ENCODE measurements at regions not wholly inside any gene's neighbourhood (a gene's known extent, or its start where the extent isn't known, plus 50 kb on each side); places are given as distances from the start of the nearest gene placed in this dataset.
"Not testable (repeated sequence)": the region's sequence is repeated elsewhere in the genome, so short reads cannot be mapped to it uniquely, and the experiment has no call there.

DNA sequence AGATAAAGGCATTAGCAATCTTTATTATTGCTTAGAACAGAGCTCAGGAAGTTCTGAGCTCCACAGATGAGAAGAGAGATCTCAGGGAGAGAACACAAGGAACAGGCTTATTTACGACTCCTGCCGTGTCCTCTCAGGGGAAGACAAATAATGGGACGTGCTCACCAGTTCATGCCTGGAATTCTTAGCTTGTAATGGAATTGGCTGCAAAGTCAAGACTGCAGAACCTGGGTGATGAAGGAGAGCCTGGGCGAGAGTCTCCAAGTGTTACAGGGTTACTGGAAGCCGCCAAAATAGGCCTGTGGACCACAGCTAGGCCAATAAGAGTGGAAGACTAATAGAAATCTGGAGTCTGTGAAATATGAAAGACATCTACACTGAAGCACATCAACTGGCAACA, 174.5 kb upstream of the ADAMTSL1 start:
- no peak for DNase-seq

DNA sequence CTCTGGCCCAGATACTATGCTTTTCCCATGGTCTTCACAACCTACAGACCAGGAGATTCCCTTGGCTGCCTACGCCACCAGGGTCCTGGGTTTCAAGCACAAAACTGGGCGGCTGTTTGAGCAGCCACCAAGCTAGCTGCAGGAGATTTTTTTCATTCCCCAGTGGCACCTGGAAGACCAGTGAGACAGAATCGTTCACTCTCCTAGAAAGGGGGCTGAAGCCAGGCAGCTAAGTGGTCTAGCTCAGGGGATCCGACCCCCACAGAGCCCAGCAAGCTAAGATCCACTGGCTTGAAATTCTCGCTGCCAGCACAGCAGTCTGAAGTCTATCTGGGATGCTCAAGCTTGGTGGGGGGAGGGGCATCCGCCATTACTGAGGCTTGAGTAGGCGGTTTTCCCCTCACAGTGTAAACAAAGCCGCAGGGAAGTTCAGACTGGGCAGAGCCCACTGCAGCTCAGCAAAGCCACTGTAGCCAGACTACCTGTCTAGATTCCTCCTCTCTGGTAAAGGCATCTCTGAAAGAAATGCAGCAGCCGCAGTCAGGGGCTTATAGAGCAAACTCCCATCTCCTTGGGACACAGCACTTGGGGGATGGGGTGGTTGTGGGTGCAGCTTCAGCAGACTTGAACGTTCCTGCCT, 168.7 kb upstream of the ADAMTSL1 start:
- peak; percentile 43 to 51 for DNase-seq

DNA sequence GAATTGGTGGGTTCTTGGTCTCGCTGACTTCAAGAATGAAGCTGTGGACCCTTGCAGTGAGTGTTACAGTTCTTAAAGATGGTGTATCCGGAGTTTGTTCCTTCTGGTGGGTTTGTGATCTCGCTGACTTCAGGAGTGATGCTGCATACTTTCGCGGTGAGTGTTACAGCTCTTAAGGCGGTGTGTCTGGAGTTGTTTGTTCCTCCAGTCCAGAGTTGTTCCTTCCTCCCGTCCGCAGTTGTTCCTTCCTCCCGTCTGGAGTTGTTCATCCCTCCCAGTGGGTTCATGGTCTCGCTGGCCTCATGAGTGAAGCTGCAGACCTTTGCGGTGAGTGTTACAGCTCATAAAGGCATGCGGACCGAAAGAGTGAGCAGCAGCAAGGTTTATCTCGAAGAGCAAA, 159.6 kb upstream of the ADAMTSL1 start:
- DNase-seq, result no peak

DNA sequence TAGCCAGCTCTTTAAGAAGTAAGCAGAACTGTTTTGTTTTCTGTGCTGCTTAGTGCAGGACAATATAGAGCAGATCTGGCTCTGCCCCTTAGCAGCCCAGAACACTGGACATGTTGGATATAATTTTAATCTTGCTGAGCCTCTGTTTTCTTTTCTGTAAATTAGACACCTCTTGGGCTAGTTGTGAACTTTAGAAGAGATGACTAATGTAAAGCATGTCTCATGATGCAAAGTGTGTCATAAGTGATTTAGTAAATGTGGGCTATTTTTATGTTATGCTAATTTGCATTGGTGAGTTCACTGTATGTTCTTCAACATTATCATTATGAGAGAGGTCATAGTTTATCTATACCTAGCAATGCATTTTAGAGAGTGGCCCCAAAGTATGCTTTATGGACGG, 156.1 kb upstream of the ADAMTSL1 start:
- no peak for DNase-seq

DNA sequence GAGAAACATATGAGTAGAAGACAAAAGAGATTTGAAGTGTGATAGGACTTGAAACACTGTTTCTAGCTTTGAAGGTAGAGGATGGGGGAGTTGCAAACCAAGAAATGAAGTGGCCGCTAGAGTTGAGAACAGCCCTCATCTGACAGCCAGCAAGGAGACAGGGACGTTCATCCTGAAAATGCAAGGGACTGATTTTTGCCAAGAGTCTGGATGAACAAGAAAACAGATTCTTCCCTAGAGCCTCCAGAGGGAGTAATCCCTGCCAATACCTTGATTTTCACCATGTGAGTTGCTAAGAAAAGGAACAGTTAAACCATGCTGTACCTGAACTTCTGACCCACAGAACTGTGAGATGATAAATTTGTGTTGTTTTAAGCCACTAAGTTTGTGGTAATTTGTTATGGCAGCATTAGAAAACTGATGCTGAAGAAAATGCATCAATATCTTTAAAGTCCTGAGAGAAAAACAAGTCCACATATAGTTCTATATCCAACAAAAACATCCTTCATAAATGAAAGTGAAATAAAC, 154.0 kb upstream of the ADAMTSL1 start:
- DNase-seq, result no peak

DNA sequence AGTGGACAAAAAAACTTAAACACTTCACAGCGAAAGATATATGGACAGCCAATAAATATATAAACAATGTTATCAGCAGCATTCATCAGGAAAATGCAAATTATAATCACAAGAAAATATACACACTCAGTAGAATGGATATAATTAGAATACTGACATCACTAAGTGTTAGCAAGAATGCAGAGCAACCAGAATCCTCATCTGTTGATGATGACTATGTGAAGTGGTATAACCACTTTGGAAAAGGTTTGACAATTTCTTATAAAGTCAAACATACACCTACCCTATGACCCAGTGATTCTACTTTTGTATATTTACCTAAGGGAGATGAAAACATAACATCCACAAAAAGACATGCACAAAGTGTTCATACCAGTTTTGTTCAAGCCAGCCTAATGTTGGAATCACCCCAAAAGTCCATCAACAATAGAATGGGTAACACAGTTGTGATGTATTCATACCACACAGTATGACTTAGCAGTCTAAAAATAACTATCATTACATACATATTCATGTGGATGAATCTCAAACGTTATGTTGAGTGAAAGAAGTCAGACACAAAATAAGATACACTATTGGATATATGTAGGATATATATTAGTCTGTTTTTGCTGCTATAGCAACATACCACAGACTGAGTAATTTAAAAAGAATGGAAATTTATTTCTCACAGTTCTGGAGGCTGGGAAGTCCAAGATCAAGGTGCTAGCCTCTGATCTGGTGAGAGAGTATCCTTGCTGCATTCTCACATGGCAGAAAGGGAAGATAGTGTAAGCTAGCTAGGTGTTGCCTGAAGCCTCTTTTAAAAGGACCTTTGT, 148.8 kb upstream of the ADAMTSL1 start:
- no peak for DNase-seq

DNA sequence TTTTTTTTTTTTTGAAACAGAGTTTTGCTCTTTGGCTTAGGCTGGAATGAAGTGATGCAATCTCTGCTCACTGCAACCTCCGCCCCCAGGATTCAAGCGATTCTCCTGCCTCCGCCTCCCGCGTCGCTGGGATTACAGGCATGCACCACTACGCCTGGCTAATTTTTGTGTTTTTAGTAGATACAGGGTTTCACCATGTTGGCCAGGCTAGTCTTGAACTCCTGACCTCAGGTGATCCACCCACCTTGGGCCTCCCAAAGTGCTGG, 148.3 kb upstream of the ADAMTSL1 start:
- not testable (repeated sequence) for DNase-seq

DNA sequence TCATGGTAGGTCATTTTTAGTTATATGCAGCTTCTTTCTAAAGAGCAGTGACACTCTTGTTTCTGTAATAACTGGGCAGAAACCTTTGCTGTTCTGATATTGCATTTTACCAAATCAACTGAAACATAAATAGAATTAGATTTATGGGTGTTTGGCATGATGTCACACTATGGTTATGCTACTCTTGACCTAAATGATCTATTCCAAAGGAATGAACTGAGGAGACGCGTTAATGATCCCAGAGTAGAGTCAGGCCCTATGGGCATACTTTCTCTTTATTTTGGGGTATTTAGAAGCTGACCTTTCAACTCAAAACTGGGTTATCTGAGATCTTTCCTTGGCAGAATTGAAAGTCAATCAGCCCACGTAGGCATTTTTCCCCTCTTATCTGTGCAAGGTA, 146.8 kb upstream of the ADAMTSL1 start:
- no peak for DNase-seq

DNA sequence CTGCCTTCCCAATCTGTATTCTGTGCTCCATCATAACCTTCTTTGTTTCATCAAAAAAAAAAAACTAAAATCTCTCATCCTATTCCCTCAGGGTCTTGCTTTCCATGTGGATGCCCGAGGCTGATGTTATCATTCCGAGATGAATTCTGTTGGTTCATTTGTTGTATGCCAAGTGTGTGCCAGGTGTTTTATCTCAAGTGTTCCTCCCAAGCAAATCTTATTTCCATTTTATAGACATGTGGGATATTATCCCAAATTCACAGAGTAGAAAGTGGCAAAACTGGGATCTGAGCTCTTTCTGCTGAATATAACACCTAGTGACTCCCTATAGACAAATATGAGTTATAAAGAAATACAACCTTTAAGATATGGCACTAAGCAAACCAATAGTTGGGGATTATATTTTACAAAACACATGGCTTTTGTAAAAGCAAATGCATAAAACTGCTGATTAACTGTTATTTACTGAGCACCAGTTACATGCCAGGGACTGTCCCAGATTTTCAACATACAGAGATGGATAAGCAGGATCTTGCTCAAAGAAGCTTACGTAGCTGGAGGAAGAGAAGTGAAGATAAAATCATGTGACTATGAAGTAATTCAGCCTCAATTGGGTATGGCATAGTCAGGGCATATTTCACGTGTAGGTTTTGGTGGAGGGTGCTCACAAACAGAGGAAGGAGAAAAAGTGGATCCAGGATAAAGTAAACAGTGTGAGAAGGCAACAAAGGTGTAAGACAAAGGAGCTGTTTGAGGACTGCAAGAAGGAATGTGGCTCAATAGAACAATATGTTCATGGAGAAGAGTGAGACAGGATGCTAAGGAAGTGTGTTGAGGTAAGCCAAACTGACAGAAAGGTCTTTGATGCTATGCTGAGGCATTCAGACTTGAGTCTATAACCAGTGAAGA, 143.3 kb upstream of the ADAMTSL1 start:
- DNase-seq, result no peak

DNA sequence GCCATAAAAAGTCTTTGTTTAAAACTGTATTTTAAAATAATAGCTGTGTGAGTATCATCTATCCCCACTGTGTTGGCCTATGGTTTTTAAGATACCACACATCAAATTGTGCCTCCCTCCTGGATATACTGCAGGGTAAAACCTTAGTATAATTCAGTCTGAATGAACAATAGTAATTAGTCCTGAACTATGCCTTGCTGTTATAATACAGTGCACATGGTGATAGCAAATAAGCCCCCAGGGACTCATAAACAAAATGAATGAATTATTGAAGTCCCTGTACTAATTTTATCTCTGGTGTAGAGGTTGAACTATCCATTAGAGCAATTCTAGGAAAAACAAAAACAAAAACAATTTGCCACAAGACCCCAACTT, 142.7 kb upstream of the ADAMTSL1 start:
- no peak for DNase-seq

DNA sequence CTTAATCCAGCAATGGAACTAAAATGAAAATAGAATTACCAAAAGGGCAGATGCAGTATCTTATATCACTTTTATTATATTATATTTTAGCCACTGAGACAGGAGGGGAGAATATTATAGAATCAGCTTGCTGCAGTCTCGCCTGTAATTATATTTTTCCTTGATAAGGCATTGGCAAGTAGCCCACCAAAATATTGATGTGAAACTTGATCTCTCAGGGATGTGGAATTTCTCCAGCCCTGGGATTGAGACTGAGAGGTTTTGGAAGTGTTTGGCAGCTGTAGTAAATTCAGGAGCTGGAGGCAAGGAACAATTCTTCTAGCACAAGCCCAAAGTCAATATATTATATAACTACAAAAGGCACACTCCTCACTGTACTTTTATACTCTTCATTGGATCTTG, 142.1 kb upstream of the ADAMTSL1 start:
- DNase-seq, result no peak

DNA sequence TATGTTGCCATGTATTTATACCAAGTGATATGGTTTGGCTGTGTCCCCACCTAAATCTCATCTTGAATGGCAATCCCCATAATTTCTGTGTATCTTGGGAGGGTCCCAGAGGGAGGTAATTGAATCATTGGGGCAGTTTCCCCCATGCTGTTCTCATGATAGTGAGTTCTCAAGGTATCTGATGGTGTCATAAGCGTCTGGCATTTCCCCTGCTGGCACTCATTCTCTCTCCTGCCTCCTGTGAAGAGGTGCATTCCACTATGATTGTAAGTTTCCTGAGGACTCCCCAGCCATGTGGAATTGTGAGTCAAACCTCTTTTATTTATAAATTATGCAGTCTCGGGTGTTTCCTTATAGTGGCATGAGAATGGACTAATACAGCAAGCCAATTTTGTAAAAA, 140.8 kb upstream of the ADAMTSL1 start:
- no peak for DNase-seq

DNA sequence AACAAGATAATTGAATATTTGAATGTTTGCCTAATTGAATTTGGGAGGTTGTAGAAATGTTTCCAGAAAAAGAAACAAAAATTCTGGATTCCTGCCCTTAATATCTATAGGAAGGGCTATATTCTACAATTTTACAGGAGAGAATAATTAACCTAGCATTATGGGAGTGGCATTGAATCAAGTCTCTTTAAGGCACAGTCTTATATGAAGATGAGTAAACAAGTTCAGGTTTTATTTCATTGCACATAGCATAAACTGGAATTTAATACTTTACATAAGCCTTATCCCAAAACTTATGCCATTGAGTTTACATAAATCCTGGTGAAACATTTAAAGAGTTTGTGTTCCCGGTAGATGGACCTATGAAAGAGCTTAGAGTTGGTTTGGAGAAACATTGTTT, 138.1 kb upstream of the ADAMTSL1 start:
- DNase-seq, result no peak

DNA sequence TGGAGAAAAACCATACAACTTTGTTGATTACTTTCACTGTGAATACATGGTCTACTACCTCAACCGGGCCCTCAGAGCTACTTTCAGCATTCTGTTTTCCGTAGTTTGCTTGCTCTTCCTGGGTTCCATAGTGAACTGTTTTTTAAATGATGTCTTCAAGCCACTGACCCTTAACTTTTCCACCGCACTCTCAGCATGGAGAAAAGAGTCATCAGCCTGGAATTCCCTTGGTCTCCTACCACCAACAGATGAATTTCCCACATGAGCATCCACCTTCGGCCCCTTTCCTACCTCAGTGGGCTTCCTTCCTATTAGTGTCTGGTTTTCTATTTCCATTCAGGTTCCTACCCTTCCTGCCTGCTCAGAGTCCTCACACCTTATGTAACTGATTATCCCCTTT, 135.9 kb upstream of the ADAMTSL1 start:
- no peak for DNase-seq

DNA sequence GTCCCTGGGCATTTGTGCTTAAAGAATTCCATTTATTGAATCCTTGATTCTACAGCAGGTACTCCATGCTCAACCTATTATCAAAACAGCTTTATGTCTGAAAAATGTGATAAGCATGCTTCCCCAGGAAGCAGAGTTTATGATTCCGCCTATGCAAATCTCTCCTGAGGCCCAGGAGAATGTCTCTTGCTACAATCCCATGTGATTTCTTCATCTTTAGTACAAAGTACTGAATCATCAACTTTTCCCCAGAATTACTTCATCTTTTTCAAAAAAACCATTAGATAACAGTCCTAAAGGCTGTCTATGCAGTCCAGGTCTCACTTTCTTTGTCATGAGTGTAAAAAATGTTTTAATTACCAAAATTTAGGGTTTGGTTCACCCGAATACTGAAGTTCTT, 130.2 kb upstream of the ADAMTSL1 start:
- no peak for DNase-seq

DNA sequence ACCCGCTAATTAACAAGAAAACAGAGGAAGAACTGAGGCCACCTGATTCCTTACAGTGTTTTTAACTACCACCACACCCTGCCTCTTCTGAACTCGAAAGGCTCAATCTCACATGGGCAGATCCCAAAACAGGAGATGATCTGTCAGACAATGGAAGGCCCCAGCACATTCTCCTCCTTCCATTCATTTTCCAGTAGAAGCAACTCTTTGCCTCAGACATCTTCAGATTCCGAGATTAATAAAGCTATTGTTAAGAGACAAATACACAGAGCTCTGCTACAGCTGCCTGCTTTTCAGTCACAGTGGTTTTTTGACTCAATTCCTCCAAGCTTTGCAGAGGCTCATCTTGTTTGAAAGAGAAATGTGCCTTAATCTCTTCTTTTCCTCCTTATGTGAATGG, 127.2 kb upstream of the ADAMTSL1 start:
- no peak for DNase-seq

DNA sequence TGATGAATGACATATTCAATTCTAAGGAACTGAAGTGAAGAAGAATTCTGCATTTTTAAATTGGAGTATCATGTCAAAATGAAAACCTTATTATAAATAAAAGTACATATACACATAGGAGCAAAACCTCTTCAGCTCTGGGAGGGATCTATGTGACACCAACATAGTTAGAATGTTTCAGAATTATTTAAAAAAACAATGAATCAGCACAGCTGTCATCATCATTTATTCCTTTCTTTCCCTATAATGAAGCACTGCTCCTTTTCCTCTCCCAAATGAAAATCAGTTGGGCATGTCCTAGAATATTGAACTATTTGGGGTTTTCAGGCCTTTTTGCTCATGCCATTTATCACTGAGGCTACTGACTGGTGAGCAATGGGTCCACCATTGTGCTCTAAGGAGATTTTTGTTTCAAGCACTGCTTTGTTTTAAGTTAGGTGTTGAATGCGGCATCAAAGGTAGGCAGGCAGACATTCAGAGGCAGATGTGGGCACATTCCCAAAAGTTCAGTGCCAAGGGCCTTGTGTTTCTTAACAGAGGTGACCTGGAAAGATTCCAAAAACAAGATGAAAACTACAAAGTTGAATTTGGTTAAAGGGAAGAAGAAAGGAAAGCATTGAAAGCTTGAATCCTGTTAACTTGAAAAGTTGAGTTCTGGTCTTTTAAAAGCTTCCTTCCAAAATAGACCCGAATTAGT, 126.4 kb upstream of the ADAMTSL1 start:
- no peak for DNase-seq

DNA sequence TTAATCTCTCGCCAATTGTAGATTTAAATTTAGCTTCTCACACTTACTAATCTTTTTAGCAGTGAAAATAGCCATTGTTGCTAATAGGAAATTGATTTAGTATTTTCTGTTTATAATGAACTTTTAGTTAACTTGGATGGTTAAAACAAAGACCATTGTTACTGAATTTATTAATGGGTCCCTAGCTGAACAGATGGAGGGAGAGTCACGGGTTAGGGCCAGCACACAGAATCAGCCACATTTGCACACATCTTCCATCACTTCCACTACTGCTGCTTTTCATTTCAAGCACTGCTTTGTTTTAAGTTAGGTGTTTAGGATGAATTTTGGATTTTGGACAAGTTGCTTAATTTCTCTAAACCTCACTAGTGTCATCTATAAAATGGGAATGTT, 125.9 kb upstream of the ADAMTSL1 start:
- no peak for DNase-seq

DNA sequence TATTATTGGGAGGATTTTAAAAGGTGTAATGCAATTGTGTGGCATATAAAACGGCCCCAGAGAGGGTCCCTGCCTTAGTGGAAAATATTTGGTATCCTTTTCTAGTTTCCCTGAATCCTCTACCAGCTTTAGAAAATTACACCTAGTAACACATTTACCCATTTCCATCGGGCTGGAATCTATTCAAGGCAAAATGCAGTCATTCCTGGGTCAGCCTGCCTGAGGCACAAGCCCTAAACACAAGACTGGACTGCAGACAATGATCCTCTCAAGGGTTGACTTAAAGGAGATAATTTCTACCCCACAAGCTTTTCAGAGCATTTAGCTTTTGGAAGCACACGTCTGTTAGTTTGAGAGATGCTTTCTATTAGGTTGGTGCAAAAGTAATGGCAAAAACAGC, 124.4 kb upstream of the ADAMTSL1 start:
- DNase-seq, result no peak

DNA sequence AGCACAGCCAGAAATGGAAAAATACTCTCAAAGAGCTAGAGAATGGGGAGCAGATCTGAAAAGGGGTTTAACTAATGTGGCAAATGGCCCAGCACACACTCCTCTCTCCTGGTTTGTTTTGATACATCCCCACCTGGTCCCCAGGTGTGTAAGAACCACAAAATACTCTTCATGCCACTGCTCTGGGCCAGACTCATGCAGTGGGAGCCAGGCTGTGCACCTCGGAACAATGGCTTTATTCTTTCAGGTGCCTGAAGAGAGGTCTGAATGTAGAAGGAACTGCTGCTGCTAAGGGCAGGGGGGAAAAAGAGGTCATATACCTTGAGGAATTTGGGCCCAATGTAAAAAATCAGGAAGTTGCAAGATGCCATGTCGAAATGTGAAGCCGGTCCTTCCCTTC, 123.9 kb upstream of the ADAMTSL1 start:
- DNase-seq, result no peak

DNA sequence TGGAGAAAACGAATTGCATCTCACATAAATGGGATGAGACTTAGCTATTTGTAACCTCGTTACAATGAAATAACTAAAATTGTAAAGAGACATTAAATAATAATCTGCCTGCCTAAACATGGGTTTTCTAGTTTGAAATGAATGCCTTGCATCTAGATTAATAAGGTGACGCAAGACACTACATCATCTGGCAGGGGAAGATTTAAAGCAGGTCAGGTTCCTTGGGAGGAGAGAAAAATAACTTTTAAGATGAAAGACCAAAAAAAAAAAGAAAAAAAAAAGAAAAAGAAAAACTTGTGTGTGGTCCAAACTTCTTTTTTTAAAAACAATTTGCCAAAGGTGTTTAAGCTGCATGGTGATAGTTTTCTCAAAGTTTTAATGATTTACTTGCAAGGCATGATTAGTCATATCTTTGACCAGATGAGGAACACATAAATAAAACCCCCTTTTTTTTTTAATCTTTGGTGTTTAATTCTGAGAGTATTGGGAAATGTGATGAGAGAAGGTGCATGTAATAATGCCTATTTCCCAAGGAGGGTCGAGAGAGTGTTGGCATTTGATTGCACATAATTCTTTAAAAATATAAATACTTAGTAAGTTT, 122.9 kb upstream of the ADAMTSL1 start:
- no peak for DNase-seq

DNA sequence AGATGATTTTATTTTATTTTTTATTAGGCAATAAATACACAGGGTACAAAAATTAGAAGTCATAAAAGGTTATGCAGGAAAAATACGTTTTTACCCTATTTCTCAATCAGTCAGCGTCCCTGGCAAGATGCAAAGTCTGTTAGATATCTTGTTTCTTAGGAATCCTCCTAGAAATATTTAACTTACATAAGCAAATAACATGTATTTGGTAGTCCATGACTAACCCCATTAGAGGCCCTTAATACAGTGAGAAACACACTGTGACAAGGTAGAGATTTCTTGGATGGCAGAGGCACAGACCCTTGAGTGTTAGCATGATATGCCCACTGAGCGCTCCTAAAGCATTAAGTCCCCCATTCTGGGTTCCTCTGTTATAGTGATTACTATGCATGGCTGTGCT, 121.2 kb upstream of the ADAMTSL1 start:
- no peak for DNase-seq

DNA sequence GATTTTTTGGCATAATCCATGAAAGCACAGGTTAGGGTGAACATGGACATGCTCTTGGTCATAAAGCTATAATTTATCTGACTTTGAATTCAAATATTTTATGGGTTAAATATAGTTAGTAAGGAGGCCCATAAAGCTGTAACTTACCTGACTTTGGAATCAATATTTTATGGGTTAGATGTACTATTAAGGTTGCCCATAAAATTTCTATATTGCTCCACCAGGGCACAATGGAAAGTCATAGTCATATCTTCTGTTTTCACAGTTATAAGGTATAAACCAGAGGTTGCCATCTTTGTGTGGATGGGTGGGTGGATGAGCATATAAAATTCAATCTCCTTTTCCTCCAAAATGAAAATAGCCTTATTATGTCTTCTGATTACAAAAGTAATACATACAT, 120.5 kb upstream of the ADAMTSL1 start:
- no peak for DNase-seq

Measured in NCI-H187 (cell line).